H1 (cell line): ENCODE measurements at regions not wholly inside any gene's neighbourhood (a gene's known extent, or its start where the extent isn't known, plus 50 kb on each side); places are given as distances from the start of the nearest gene placed in this dataset.

Experiments
- CTCF ChIA-PET: fragments of 300-600 bp; sonication (Branson Sonifier 250); formaldehyde crosslinking; loops from one replicate; lab custom pipeline; 2021; ENCODE audit not compliant: partially characterized antibody; lab: Charles Lee
- POLR2A ChIA-PET: fragments of 300-600 bp; sonication (Branson Sonifier 250); formaldehyde crosslinking; loops from one replicate; lab custom pipeline; 2021; ENCODE audit warnings: inconsistent platforms; ENCODE audit not compliant: partially characterized antibody; lab: Charles Lee
- DNase-seq, 2 experiments: peaks; one replicate each; pipeline versions ENCODE4 v3.0.0 to v3.0.0-alpha.2; 2010 to 2022; ENCODE audit warnings: low spot score in 2 of 2, low read depth in 1 of 2, mixed read lengths in 1 of 2
- FAIRE-seq: peaks from 2 replicates; lab custom pipeline; 2011; peaks lifted over from hg19 to GRCh38; lab: Jason Lieb, UNC
- H2AFZ ChIP-seq: 2 replicates; pipeline ENCODE4 v1.8.1; 2012; ENCODE audit warnings: low read length, inconsistent platforms
- H2AK5ac ChIP-seq: 2 replicates; pipeline ENCODE4 v1.6.1; 2013; ENCODE audit warnings: low read depth, low read length
- H2BK120ac ChIP-seq: replicated peaks from 2 replicates; pipeline ENCODE3; 2013; ENCODE audit warnings: low read depth, low read length, inconsistent platforms
- H2BK12ac ChIP-seq: 2 replicates; pipeline ENCODE4 v1.6.1; 2013; ENCODE audit warnings: low read depth, low read length
- H2BK15ac ChIP-seq: 2 replicates; pipeline ENCODE4 v1.6.1; 2013; ENCODE audit warnings: low read length
- H2BK20ac ChIP-seq: 2 replicates; pipeline ENCODE4 v1.6.1; 2013; ENCODE audit warnings: low read length
- H2BK5ac ChIP-seq: 2 replicates; pipeline ENCODE4 v1.6.1; 2013; ENCODE audit warnings: low read depth, low read length
- H3K14ac ChIP-seq: 2 replicates; pipeline ENCODE4 v1.6.1; 2013; ENCODE audit warnings: inconsistent platforms; ENCODE audit not compliant: insufficient read length
- H3K18ac ChIP-seq: 2 replicates; pipeline ENCODE4 v1.6.1; 2013; ENCODE audit warnings: low read length; ENCODE audit errors: extremely low read depth
- H3K23ac ChIP-seq: 2 replicates; pipeline ENCODE4 v1.6.1; 2013; ENCODE audit warnings: inconsistent platforms; ENCODE audit not compliant: insufficient read length
- H3K23me2 ChIP-seq: 2 replicates; pipeline ENCODE4 v1.6.1; 2013; ENCODE audit warnings: low read depth, low read length
- H3K27ac ChIP-seq: 2 replicates; pipeline ENCODE4 v1.6.1; 2011; ENCODE audit warnings: low read depth, low read length, inconsistent platforms
- H3K27me3 ChIP-seq, 4 experiments: replicated peaks in 1 of 4; 1 replicate in 1 of 4; 2 replicates in 3 of 4; pipeline versions ENCODE4 v1.6.1 to v1.8.1; 2011 to 2013; ENCODE audit warnings: low read length in 3 of 4, mild to moderate bottlenecking in 3 of 4, inconsistent platforms in 2 of 4, mixed read lengths in 2 of 4, moderate library complexity in 1 of 4; ENCODE audit not compliant: control insufficient read depth in 3 of 4, insufficient read depth in 3 of 4; ENCODE audit errors: extremely low read depth in 1 of 4
- H3K36me3 ChIP-seq, 4 experiments: 2 replicates each; pipeline versions ENCODE4 v1.6.1 to v1.8.1; 2011 to 2013; ENCODE audit warnings: mild to moderate bottlenecking in 4 of 4, low read length in 3 of 4, moderate library complexity in 2 of 4, control low read depth in 1 of 4, inconsistent platforms in 1 of 4; ENCODE audit not compliant: insufficient read depth in 4 of 4, control insufficient read depth in 2 of 4
- H3K4ac ChIP-seq: replicated peaks from 2 replicates; pipeline ENCODE3; 2013; ENCODE audit warnings: low read length, low read depth, mixed read lengths, inconsistent platforms; ENCODE audit not compliant: insufficient read length
- H3K4me1 ChIP-seq, 4 experiments: replicated peaks in 1 of 4; 1 replicate in 1 of 4; 2 replicates in 3 of 4; pipeline versions ENCODE4 v1.6.1 to v1.8.1; 2011 to 2013; ENCODE audit warnings: low read length in 3 of 4, inconsistent platforms in 2 of 4, mixed read lengths in 1 of 4; ENCODE audit not compliant: insufficient read depth in 4 of 4, control insufficient read depth in 3 of 4
- H3K4me2 ChIP-seq, 2 experiments: 2 replicates each; pipeline versions ENCODE4 v1.6.1 to v1.8.1; 2011 to 2013; ENCODE audit warnings: low read depth in 2 of 2, low read length in 2 of 2, control low read depth in 1 of 2, inconsistent platforms in 1 of 2, mild to moderate bottlenecking in 1 of 2; ENCODE audit not compliant: insufficient read depth in 1 of 2
- H3K4me3 ChIP-seq, 4 experiments: fragments of 200-600, 300-600 bp in 1 of 4; sonication (generic), shearing (Covaris generic), sonication (Bioruptor Twin) in 1 of 4; 2 replicates each; pipeline versions ENCODE4 v1.5.1 to v1.8.1; 2011 to 2016; ENCODE audit warnings: low read length in 4 of 4, low read depth in 3 of 4, control low read depth in 2 of 4, inconsistent platforms in 2 of 4, mild to moderate bottlenecking in 2 of 4, mixed read lengths in 1 of 4, moderate library complexity in 1 of 4; ENCODE audit not compliant: insufficient read depth in 2 of 4; ENCODE audit errors: extremely low read depth in 1 of 4
- H3K56ac ChIP-seq: replicated peaks from 2 replicates; pipeline ENCODE3; 2013; ENCODE audit warnings: low read depth, mild to moderate bottlenecking, mixed read lengths, low read length, inconsistent platforms; ENCODE audit not compliant: insufficient read length
- H3K79me1 ChIP-seq: 2 replicates; pipeline ENCODE4 v1.6.1; 2013; ENCODE audit warnings: low read depth, low read length, control low read depth
- H3K79me2 ChIP-seq, 2 experiments: 2 replicates each; pipeline versions ENCODE4 v1.6.1 to v1.8.1; 2012 to 2013; ENCODE audit warnings: low read length in 2 of 2, mild to moderate bottlenecking in 2 of 2, inconsistent platforms in 1 of 2; ENCODE audit not compliant: insufficient read depth in 2 of 2, control insufficient read depth in 1 of 2
- H3K9ac ChIP-seq, 4 experiments: replicated peaks in 1 of 4; 1 replicate in 1 of 4; 2 replicates in 3 of 4; pipeline versions ENCODE4 v1.6.1 to v1.8.1; 2011 to 2013; ENCODE audit warnings: low read depth in 3 of 4, low read length in 3 of 4, control low read depth in 2 of 4, mild to moderate bottlenecking in 2 of 4, moderate library complexity in 2 of 4, inconsistent platforms in 1 of 4; ENCODE audit errors: extremely low read depth in 1 of 4
- H3K9me3 ChIP-seq, 2 experiments: 2 replicates each; pipeline versions ENCODE4 v1.6.1 to v1.8.1; 2012 to 2013; ENCODE audit warnings: mild to moderate bottlenecking in 2 of 2, moderate library complexity in 2 of 2, control low read depth in 1 of 2, inconsistent platforms in 1 of 2, low read depth in 1 of 2, low read length in 1 of 2, mixed read lengths in 1 of 2; ENCODE audit not compliant: insufficient read depth in 2 of 2
- H4K20me1 ChIP-seq, 2 experiments: replicated peaks in 1 of 2; 2 replicates each; pipeline versions ENCODE3 to v1.8.1; 2011 to 2013; ENCODE audit warnings: inconsistent platforms in 2 of 2, low read length in 2 of 2, mild to moderate bottlenecking in 1 of 2; ENCODE audit not compliant: insufficient read depth in 2 of 2, control insufficient read depth in 1 of 2
- H4K5ac ChIP-seq: 2 replicates; pipeline ENCODE4 v1.6.1; 2013; ENCODE audit warnings: low read length, low read depth, mixed read lengths, inconsistent platforms; ENCODE audit not compliant: insufficient read length
- H4K8ac ChIP-seq: 2 replicates; pipeline ENCODE4 v1.8.0; 2013; ENCODE audit warnings: mild to moderate bottlenecking, moderate library complexity, low read length, inconsistent platforms; ENCODE audit not compliant: insufficient read depth; ENCODE audit errors: extremely low read depth
- H4K91ac ChIP-seq: replicated peaks from 2 replicates; pipeline ENCODE3; 2013; ENCODE audit warnings: low read length, mixed read lengths, inconsistent platforms; ENCODE audit not compliant: insufficient read length
- FOSL1 ChIP-seq: IDR thresholded peaks from 2 replicates; pipeline ENCODE4 v1.6.1; 2011; ENCODE audit warnings: mild to moderate bottlenecking, low read depth, low read length, moderate library complexity; ENCODE audit not compliant: insufficient read depth
- WGBS, 2 experiments: shearing (Covaris generic) in 1 of 2; methylation state at CpG; one replicate each; pipeline versions ENCODE4 v1.1.6 to v1.1.7; 2013 to 2015; ENCODE audit warnings: low lambda C conversion rate in 2 of 2, mixed read lengths in 2 of 2, inconsistent platforms in 1 of 2, low coverage in 1 of 2, missing lambda C conversion rate in 1 of 2; ENCODE audit not compliant: insufficient replicate concordance in 2 of 2, insufficient coverage in 1 of 2, insufficient read length in 1 of 2; ENCODE audit errors: extremely low coverage in 1 of 2, missing lambda C conversion rate in 1 of 2; 5-methylcytosine and 5-hydroxymethylcytosine counted together

DNA sequence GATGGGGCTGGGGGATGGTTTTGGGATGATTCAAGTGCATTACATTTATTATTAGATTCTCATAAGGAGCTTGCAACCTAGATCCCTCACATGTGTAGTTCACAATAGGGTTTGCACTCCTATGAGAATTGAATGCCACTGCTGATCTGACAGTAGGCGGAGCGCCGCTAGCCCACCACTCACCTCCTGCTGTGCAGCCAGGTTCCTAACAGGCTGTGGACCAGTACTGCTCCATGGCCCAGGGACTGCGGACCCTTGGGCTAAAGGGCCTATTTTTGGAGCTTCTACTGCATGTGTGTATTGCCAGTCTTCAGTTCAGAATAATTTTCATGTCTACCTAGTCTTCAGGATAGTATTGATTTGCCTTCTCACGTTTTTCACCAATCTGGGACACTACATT lies 165.3 kb upstream of the TWIST2 start:
- Histone ChIP-seq H3K79me2 (no peaks in the 10 kb centered on the region), H3K36me3 (no peaks in the 10 kb centered on the region)
- CTCF ChIA-PET = no interaction called here
- TF ChIP-seq FOSL1 = no peak
- TF ChIP-seq, all 59 proteins: peak for 0
- no peaks in the 10 kb centered on the region for H3K9me3 ChIP-seq
- POLR2A ChIA-PET = no interaction called here
- H4K91ac ChIP-seq = no peak overlapping the region
- H3K27me3 ChIP-seq = no peaks in the 10 kb centered on the region
- H3K18ac ChIP-seq = no peak overlapping the region
- no peak overlapping the region for H2AK5ac ChIP-seq
- H3K4me1 ChIP-seq = no peaks in the 10 kb centered on the region
- no peak overlapping the region for H3K4me2 ChIP-seq
- no peak overlapping the region for H3K27ac ChIP-seq
- no peak overlapping the region for H3K4me3 ChIP-seq
- H4K5ac ChIP-seq = no peak overlapping the region
- no peak overlapping the region for H3K14ac ChIP-seq
- no peak overlapping the region for H2BK20ac ChIP-seq
- no peak overlapping the region for H3K23ac ChIP-seq
- no peak overlapping the region for H2BK5ac ChIP-seq
- WGBS, 2 experiments = 85% methylated on average over 5 of the region's 5 CpGs; no CpG with 5 or more reads in 1 of the 2 experiments
- no peaks in the 10 kb centered on the region for H4K20me1 ChIP-seq
- no peak overlapping the region for H2BK15ac ChIP-seq
- no peak overlapping the region for H2BK120ac ChIP-seq
- no peak for DNase-seq
- no peak overlapping the region for H3K9ac ChIP-seq
- H2BK12ac ChIP-seq = no peak overlapping the region
- no peak overlapping the region for H4K8ac ChIP-seq
- H3K56ac ChIP-seq = no peak overlapping the region
- no peak for FAIRE-seq
- no peak overlapping the region for H2AFZ ChIP-seq
- H3K4ac ChIP-seq = no peak overlapping the region
- no peaks in the 10 kb centered on the region for H3K79me1 ChIP-seq
- no peaks in the 10 kb centered on the region for H3K23me2 ChIP-seq
